SKM-1 treated with dmso at 0.1 percent for 144 hours (cell line): ENCODE measurements at regions not wholly inside any gene's neighbourhood (a gene's known extent, or its start where the extent isn't known, plus 50 kb on each side); places are given as distances from the start of the nearest gene placed in this dataset.
A peak's percentile ranks its signal among the peaks of the same experiment; 100 is the strongest.

ENCODE experiments used
- DNase-seq: peaks from one replicate; lab custom pipeline; 2025; ENCODE audit not compliant: unreplicated experiment; lab: John Stamatoyannopoulos, UW

GRCh38 chr19:16022251-16022650, 54.0 kb upstream of the TPM4 start:
- no peak for DNase-seq

GRCh38 chr19:16022681-16023080, 53.6 kb upstream of the TPM4 start:
- DNase-seq, result no peak

GRCh38 chr19:16023146-16023915, 53.0 kb upstream of the TPM4 start:
- no peak for DNase-seq

GRCh38 chr19:16024266-16025107, 51.8 kb upstream of the TPM4 start:
- DNase-seq, result no peak

GRCh38 chr19:16025108-16026101, 50.9 kb upstream of the TPM4 start:
- DNase-seq, result peak; percentile 49

GRCh38 chr19:16026131-16026530, 50.2 kb upstream of the TPM4 start:
- no peak for DNase-seq
